Stimulated activated CD8-positive, alpha-beta memory T cell treated with anti-CD3 and anti-CD28 coated beads, Interleukin-4, amount 100 ng/mL, for 4 hours (primary cell): ENCODE measurements at regions not wholly inside any gene's neighbourhood (a gene's known extent, or its start where the extent isn't known, plus 50 kb on each side); places are given as distances from the start of the nearest gene placed in this dataset.

Experiments
- DNase-seq, 2 donors: peaks; one replicate each; pipeline ENCODE4 v3.0.0-alpha.2; 2020; ENCODE audit warnings: low read depth in 2 of 2, low spot score in 1 of 2

DNA sequence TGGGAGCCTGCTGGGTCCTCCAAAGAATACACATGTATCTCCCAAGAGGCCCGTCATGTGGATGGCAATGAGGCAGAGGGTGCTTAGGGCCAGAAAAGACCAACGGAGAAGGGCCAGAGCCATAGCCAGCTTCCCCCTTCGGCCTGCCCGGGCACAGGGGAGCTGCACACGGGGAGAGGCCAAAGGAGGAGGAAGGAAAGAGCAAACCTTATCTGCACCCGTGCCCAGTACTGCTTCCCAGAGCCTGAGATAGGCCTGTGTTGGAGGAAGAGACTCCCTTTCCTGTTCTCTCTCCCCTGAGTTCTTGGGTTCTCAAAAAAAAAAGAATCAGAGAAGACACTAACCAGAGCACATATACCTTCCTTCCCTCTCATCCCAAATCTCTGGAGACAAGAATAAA is 250.3 kb downstream of the ANAPC1 start:
- no peak for DNase-seq

DNA sequence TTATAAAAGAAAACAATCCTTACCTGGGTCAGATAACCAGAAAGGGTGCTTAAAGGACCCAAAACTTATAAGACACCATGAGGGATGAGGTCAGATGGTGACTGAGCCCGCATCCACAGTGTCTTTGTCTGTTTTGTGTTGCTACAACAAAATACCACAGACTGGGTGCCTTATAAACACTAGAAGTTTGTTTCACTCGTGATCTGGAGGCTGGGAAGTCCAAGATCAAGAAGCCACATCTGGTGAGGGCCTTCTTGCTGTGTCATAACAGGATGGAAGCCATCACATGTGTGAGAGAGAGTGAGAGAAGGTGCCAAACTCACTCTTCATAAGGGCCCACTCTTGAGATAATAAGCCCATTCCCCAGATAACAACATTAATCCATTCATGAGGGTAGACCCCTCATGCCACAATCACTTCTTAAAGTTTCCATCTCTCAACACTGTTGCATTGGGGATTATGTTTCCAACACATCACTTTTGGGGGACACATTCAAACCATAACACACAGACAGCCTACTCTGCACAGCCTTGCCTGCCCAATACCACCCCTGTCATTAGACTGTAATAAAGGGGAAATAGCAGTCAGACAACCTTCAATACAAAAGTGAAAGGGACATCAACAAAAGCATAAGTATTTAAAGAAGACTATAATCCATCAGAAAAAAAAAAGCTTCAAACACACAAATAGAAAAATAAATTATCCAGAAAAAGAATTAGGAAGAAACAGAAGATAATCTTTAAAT is 249.8 kb downstream of the ANAPC1 start:
- DNase-seq: no peak

DNA sequence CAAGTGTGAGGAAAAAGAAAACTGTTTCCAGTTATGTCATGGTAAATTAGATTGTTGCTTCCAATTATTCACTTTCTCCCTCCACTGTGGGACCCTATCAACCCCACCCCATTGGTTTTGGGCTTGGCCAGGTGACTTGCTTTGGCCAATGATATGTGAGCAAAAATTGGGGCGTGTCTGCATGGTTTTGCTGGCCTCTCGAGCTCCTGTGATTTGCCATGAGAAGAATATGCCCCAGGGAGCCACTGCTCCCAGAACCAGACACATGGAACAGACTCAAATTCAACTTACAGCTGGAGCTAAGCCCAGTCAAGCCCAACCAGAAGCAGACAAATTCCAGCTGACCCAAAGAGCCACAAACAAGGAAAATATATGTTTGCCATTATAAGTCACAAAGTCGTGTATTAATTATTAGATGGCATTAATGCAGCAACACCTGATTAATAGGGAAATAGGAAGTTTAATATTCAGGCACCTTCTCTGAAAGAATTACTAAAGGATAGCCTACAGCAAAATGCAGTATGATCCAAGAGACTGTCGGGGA is 248.9 kb downstream of the ANAPC1 start:
- no peak for DNase-seq

DNA sequence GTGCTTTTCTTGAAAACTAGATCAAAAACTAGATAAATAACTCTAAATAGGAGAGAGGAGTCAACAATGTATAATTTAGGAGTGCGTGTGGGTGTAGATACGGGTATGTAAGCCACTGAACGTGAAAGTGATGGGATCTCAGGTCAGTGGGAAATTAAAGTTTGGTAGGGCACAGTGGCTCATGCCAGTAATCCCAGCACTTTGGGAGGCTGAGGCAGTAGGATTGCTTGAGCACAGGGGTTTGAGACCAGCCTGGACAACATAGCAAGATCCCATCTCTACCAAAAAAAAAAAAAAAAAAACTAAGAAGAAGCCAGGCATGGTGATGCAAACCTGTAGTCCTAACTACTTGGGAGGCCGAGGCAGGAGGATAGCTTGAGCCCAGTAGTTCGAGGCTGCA is 247.1 kb downstream of the ANAPC1 start:
- DNase-seq: no peak

DNA sequence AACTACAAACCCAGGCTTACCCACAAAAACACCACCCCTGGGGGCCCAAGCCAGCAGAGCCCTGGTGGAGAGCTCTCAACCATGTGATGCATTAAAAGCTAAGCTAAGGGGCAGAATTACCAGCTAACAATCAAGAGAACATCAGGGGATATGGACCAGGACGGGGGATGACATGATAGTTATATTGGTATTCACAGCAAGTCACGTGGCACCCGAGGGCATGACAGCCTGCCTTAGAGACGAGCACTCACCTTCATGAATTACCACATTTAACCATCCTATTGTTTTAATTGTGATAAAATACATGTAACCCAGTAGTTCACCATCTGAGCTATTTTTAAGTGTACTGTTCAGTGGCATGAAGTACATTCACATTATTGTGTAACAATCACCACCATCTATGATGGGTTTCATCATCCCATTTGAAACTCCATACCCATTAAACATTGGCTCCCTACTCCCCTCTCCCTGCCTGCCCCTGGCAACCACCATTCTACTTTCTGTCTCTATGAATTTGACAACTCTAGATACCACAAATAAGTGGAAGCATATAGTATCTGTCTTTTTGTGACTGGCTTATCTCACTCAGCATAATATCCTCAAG is 245.6 kb downstream of the ANAPC1 start:
- DNase-seq: no peak

DNA sequence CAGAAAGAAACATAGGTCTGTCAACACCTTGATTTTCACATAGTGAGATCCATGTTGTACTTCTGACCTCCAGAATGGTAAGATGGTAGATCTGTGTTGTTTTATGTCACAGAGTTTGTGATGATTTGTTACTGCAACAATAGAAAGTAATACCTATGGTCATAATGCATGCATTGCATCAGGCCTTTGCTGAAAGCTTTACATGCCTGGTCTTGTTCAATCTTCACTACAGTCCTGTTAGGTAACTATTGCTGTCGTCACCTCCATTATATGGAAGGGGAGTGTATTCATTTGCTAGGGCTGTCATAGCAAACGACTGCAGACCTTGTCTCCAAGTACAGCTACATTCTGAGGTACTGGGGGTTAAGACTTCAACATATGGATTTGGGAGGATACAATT is 243.5 kb downstream of the ANAPC1 start:
- DNase-seq: no peak

DNA sequence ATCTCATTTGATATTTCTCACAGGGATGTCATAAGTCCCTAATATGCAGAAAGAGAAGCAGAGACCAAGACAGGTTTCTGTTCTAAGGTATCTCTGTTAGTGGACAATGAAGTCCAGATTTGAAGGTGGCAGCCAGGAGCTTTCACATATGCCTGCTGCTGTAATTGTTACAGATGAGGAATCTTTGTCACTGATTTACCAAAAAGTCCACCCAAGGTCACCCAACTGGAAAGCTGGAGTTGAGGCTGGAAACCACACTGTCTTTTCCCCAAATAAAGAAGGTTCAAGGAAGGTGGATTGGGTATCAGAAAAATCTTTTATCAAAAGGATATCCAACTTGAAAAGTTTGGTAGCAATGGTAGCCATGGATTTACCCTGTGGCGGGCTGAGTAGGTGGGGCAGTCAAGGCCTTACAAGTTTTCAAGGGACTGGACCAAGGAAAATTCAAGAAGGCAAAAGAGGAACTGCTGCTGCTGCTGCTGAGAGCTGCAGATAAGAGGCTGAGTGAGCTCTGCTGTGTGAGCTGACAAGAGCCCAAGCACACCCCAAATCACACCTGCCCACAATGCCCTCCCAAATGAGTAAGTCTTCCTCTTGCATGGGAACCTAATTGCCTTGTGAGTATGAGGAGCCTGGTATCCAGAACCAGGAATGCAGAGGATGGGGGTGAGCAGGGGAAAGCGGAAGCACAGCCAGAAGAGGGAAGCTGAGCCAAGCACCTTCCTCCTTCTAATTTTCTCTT is 241.2 kb downstream of the ANAPC1 start:
- no peak for DNase-seq

DNA sequence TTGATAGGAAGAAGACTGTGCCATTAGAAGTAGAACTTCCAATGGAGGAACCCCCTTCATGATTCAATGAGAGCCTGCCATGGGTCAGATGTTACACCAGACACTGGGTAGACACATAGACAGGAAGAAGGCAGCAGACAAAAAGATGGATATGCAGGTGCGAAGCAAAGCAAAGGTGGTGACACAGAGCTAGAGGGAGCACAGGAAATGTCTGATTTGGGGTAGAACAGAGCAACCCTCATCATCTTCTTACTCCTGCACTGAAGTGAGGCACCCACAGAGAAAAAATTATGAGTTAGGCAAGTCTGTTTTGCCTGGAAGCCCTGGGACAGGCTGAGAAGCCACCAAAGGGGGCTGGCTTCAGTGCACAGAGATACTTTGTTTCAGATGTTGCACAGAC is 240.2 kb downstream of the ANAPC1 start:
- no peak for DNase-seq

DNA sequence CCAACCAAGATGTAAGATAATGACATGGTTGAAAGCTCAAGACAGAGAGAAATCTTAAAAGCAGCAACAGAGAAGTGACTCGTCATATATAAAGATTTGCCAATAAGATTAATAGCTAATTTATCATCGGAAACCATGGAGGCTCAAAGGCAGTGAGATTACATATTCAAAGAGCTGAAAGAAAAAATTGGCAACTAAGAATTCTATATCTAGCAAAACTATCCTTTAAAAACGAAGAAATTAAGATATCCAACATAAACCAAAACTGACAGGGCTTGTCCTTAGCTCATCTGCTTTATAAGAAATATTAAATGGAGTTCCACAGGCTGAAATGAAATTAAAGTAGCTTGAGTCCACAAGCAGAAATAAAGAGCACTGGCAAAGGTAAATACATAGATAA is 236.6 kb downstream of the ANAPC1 start:
- DNase-seq: no peak

DNA sequence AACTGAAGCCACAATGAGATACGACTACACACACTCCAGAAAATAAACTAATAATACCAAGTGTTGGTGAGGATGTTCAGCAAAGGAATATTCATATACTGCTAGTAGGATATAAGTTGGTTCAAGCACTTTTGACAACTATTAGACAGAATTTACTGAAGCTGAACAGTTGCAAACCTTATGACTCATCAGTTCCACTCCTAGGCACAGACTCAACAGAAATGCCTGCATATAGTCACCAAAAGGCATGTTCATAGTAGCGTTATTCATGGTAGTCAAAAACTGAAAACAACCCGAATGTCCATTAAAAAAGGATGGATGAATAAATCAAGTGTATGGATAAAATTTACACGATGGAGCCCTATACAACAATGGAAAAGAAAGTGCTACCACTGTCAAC is 232.0 kb downstream of the ANAPC1 start:
- no peak for DNase-seq

DNA sequence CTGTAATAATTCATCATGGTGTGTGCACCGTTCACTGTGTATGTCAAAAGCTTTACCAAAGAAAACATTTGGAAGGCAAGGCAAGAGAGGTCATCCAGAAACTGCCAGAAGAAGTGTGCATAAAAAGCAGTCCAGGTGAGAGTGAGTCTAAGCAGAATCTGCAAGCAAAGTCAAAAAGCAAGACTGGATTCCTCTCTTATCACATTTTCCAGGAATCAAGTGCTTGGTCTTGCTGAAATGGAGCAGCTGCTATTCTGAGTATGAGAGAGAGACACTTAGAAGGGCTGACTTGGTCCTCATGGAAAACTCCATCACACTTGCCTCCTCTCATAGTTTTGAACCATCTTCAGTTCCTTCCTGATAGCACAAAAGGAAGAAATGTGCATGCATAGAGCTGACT is 231.3 kb downstream of the ANAPC1 start:
- DNase-seq: no peak

DNA sequence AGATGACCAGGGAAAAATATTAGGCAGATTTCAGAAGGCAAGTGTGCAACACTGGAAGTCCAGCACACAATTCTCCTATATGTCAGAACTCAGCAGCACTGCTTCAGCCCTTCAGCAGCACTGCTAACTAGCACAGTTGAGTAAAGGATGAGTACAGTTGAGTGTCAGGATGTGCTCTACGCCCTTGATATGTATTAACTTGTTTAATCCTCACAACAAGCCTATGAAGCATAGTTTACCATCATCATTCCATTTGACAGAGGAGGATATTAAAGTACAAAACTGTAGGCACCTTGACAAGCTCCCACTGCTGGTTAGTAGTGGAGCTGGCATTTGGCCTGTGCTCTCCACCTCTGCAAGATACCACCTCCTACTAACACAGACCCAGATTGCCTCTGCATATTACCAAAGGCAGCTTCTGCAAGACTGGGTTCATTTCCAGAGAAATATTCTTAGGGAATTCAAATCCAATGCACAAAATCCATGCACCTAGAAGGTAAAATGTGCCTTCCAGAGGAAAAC is 230.8 kb downstream of the ANAPC1 start:
- DNase-seq: no peak

DNA sequence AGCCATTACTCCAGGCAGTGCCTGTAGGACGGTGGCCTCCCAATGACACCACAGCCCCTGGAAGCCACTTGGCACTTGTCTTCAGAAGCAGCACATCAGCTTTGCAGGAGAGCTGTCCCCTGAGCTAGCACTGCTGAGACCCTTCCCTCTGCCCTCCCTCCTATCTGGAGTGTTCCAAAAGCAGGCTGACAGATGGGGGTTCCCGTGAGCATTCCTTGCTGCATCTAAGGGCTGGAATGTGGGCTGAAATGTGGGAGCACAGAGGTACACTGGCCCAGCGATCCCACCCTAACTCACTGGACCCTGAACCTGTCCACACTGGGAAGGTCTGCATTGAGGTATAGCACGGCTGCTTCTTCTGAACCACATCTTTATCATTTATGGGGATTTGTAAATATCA is 230.1 kb downstream of the ANAPC1 start:
- DNase-seq: no peak

DNA sequence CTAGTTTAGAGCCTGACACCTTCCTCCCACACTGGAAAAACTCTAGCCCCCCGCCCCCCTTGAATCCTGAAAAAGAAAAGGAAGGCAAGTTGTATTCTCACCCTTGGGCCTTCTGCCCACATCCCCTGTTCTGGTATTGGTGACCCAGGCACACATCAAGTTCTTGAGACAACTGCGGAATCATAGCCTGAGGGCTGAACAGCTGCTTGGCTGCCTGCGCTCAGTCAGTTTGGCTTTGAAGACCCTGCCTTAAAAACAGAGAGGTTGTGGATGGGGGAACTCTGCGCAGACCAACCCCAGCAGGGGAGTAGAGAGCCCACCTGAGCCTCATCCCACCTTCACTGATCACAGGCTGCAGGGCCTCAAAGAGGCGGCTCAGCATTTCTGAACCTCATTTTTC is 229.2 kb downstream of the ANAPC1 start:
- no peak for DNase-seq

DNA sequence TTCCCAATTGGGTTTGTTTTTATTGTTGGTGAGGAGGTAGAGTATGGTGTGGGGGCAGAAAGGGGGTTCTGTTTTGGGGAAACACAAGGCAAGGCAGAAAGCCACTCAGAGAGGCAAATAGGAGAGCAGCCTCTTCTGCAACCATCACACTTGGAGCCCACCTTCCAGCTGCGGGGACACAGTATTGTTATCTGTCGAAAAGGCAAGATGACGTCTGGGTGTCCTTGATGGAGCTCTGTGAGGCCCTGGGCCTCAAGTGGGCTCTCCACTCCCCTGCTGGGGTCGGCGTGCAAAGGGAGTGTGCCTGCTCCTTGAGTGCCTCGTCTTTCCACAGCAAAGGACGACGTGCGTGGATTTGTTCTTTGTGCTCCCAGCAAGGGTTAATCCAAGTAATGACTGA is 227.6 kb downstream of the ANAPC1 start:
- no peak for DNase-seq

DNA sequence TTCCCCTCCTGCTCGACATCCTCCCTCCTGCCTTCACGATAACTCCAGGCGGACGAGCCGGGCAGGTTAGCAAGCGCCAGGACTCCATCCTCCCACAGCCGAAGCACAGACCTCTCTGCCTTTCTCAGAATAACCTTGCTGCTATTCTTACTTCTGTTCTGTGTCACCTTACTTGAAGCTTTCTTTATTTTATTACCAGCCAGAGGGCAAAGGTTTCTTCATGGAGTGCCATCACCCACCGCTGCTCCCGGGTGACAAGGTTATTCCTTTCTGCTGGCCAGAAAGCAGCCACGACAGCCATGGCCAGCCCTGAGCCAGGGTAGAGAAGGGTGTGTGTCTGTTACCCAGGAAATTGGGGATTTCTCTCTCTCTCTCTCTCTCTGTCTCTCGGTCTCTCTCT is 227.1 kb downstream of the ANAPC1 start:
- no peak for DNase-seq

DNA sequence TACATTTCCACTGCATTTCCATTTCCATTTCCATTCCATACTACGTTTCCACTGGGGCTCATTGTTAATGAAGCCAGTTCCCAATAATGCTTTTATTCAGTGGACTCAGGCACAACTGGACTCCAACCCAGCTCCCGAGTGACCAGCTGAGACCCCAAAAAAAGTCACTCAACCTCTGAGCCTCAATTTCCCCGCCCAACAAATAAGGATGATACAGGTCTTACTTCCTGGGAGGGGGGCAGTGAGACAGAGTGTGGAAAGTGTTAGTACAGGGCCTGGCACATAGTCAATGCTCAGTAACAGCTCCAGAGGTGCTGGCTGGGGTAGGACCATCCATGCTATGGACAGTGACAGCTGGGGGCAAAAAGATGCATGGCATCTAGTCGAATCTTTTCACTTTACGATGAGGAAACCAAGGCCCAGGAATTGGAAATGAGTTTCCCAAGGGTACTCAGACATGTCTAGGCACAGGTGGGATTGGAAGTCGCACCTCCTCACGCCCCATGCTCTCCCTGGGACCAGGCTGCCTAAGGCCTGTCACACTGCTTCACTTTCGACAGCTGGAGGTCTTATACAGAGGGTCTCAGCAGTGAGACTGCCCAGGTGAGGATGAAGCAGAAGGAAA is 226.5 kb downstream of the ANAPC1 start:
- no peak for DNase-seq

DNA sequence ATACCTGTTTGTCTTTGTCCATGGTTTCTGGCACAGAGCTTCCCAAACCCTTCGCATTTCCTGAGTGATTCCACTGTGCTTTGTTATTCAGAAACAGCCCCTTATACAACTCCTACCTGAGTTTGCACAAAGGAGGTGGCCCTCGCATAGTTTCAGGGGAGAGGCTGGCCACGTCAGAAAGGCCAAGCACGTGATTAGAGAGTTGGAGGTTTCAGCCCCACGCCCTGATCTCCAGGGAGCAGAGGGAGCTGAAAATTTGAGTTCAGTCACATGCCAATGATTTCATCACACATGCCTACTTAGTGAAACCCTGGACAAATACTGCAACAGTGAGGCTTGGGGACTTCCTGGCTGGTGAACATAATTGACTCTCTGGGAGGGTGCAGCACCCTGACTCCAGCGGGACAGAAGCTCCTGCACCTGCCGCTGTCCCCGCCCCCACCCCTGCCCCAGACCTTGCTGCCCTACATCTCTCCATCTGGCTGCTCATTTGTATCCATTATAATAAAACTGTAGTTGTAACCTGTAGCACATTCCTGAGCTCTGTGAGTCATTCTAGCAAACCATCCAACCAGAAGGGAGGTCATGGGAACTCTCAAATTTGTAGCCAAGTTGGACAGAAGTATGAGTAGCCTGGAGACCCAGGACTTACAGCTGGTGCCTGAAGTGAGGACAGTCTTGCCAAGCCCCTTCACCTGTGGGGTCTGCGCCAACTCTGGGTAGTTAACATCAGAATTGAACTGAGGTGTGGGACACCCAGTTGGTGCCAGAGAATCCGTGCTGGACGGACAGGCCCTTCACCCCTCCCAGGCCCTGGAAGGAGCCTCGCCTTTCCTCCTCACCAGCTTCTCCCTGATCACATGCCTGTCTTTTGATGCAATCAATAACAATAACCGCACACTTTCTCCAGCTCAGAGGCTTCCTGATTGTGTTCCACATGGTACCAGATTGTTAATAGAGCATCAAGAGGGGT is 224.3 kb downstream of the ANAPC1 start:
- no peak for DNase-seq

DNA sequence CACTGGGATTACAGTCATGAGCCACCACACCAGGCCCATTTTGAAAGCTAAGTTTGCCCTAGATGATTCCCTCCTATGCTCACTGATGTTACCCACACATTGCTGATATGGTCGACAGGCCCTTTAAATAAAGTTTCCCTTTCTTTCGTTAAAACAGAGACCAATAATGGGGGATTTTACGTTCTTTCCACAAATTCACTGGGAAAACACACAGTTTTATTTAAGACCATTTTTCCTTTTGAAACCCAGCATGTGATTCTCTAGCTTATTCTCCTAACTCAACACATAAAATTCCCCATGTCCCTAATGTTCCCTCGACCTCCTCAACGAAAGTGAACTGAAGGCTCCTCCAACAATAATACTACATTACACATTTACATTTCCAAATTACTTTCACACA is 223.2 kb downstream of the ANAPC1 start:
- DNase-seq: no peak

DNA sequence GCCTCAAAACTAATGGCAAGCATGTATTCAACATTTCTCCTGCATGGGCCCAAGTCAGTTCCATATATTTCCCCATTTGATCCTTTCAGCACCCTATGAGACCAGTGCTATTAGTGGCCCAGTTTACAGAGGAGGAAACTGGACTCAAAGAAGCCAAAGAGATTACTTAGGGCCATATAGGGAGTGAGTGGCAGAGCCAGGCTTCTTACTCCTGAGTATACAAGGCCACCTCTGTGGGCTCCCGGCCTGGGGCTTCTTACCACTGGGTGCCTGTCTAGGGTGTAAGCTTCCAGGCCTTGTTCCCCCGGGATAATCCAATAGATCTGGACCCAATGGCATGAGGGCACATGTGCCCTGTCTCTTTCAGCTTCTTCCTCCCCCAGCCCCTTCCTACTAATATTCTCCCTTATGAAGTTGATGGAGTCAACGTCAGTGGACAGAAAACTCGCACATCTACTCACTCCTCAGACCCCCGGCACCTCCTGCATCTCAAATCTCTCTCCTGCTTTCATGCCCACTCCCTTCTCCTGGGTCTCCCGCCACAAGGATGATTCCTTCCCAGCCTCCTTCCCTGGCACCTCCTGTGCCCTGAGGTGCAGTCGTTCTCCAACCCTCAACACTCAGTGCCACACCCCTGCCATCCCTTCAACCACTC is 222.6 kb downstream of the ANAPC1 start:
- no peak for DNase-seq
